ENCODE measurements at regions not wholly inside any gene's neighbourhood (a gene's known extent, or its start where the extent isn't known, plus 50 kb on each side); places are given as distances from the start of the nearest gene placed in this dataset.

DNA sequence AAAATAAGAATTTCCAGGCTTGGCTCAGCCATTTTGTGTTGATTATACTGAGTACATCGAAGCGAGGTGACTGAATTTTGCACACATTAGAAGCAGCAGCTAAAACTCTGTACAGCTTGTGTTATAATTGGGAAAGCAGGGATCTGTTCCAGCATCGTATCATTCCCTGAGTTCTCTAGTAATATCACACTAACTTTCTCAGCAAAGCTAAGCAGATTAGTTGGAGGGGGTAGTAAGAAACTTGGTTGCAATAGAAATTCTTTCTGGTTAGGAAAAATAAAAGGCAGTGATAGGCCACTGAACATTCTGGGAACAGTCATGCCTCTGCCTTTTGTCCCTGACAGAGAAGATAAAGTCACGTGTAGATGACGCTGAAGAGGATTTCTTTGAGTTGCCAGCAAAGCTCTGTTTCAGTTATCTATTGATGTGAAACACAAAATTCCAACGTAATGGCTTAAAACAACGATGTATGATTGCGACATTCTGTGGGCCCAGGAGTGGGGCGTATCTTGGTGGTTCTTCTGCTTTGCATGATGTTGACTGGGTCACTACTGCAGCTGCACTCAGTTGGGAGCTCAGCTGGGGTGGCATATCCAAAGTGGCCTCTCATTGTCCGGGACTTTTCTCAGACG lies 202.1 kb upstream of the MEX3C start:
- no peak for DNase-seq (ENCODE audit: low spot score)

- no peak for DNase-seq (ENCODE audit: low spot score)
These were observed 203.2 kb upstream of the MEX3C start for GRCh38 chr18:51400721-51401120.

DNA sequence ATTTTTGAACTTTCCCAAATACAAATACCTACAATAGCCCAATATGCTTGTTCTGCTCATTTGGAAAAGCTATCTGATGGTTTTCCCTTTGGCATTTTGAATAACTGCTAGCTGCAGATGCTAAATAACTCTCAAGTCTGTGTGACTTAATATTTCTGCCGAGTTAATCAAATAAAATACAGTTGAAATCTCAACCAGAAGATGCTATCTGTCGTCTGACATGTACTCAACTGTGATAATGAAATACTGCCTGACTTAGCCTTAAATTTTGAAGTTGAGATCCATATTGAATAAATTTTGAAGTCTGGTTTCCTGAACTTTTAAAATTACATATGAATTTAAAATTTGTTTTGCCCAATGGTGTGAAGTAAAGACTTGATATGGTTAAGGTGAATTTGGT lies 204.4 kb upstream of the MEX3C start:
- no peak for DNase-seq (ENCODE audit: low spot score)

GRCh38 chr18:51404620-51405019 lies 207.1 kb upstream of the MEX3C start:
- DNase-seq (ENCODE audit: low spot score), result no peak

GRCh38 chr18:51405683-51406477 lies 208.4 kb upstream of the MEX3C start:
- DNase-seq (ENCODE audit: low spot score), result no peak

DNA sequence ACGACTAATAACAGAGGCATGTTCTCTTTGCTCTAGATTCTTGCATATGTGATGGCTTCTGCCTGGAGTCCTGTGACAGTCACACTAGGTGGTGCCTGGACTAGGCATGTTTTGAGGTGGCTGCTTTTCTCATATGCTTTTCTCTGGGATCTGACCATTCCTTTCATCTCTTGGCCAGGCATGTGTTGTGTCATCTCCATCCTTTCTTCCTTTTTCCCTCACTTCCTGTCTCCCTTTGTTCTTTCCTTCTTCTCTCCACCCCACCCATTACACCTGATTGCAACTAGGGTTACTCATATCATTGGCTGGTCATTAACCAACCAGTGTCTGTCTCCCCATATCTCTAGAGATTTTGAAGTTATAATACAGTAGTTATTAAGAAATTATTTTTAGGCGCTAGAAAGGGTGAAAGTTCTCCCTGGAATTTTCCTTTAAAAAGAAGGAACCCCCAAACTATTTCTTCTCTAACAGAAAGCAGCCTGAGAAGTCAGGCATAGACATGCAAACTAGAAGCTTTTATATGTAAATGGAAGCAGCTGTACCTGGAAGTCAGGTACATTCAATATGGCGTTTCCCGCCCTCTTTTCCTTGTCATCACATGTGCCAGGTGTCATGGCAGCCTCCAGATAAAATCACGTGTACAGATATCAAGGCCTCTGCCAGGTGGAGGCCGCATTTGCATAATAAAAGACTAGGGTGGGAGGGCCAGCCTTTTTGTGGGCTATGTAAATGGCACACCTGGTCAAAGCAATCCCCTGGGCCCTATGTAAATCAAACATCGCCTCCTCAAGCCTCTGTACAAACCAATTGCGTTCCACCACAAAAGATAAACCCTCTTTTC lies 220.4 kb upstream of the MEX3C start:
- no peak for DNase-seq (ENCODE audit: low spot score)

GRCh38 chr18:51425475-51425874 lies 228.0 kb upstream of the MEX3C start:
- no peak for DNase-seq (ENCODE audit: low spot score)

GRCh38 chr18:51425889-51426288 lies 228.4 kb upstream of the MEX3C start:
- DNase-seq (ENCODE audit: low spot score), result no peak

DNA sequence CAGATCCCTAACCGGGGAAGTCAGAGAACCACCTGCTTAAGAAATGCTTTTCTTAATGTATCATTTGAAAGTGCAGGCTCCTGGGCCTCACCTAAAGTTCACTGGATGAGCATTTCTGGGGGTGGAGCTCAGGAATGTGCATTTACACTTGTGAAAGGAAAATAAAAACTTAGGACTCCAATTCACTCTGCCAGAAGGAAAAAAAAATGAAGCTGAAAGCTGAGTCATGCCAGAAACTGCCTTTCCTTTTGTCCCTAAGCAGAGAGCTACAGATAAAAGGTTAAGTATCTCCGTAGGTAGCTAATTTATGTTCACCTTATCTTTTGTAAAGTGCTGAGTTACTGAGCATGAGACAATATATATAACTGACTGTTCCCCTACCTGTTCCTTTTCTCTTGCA lies 229.5 kb upstream of the MEX3C start:
- DNase-seq (ENCODE audit: low spot score), result no peak

DNA sequence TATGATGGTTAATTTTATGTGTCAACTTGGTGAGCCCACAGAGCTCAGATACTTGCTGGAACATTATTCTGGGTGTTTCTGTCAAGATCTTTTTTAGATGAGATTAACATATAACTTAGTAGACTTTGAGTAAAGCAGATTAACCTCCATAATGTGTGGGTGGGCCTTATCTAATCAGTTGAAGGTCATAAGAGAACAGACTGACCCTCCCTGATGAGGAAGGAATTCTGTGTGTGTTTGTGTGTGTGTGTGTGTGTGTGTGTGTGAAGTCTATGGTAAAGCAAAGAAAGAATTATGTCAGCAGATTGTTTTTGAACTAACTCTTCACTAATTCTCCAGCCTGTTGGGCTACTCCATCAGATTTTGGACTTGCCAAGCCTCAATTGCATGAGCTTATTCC lies 232.2 kb upstream of the MEX3C start:
- DNase-seq (ENCODE audit: low spot score), result no peak

DNA sequence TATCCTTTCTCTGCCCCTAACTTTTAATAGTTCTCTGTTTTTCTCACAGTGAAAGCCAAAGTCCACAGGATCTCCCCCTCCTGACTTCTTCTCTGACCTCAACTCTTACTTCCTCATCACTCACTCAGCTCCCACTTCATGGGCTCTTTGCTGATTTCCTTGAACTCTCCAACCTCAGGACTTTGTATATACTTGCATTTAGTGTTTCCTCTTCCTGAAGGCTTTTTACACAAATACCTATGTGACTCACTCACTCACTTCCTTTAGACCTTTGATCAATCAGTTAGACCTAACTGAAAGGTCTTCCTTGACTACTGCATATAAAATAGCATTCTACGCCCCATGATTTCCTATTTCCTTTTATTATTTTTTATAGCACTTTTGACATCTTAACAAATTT lies 233.1 kb upstream of the MEX3C start:
- DNase-seq (ENCODE audit: low spot score), result no peak

GRCh38 chr18:51433296-51433695 lies 235.8 kb upstream of the MEX3C start:
- no peak for DNase-seq (ENCODE audit: low spot score)

- DNase-seq (ENCODE audit: low spot score), result no peak
These were observed 236.4 kb upstream of the MEX3C start for GRCh38 chr18:51433881-51434280.

DNA sequence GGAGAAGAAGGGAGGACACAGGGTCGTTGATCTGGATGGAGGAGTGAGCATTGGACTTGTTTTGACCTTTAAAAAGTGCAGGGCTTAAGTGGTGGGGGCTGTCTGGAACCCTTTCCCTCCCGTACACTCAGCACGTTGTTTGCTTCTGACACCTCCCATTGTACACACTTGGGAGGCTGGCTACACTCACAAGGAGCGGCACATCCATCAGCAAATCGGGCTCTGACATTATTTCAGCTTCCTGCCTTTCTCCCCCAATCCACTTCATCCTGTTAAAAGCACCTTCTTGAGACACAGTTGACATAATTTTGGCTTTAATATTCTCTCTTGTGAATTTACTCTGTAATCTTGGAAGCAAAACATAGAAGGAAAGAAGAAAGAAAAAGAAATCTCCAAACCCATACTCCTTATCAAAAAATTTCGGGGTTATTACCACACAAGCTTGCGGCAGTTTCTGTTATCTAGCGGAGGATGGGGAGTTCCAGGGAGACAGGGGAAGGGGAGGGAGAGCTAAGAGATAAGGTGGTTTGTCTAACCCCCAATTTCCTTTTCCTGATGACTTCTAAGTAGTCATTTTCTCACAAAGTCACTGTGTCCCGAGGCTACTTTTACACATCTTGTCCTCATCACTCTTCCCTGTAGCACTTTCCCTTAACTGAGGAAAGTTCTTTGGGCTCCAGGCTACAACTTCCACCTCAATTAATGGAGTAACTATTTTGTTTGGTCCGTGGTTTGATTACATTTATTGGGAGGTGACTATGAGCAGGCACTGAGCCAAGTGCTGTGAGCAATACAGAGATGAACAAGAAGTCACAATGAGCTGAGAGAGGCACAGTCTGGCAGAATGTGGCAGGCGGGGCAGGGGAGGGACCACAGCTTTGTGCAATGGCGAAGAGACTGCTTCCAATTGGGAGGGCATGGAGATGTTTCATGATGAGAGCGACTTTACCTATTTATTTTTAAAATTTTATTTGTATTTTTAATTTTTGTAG lies 240.1 kb upstream of the MEX3C start:
- DNase-seq (ENCODE audit: low spot score), result no peak

GRCh38 chr18:51438797-51439350 lies 241.4 kb upstream of the MEX3C start:
- DNase-seq (ENCODE audit: low spot score), result no peak

- no peak for DNase-seq (ENCODE audit: low spot score)
These were observed 244.5 kb upstream of the MEX3C start for GRCh38 chr18:51442012-51442411.

- DNase-seq (ENCODE audit: low spot score), result no peak
These were observed 249.2 kb upstream of the MEX3C start for GRCh38 chr18:51446571-51447210.

DNA sequence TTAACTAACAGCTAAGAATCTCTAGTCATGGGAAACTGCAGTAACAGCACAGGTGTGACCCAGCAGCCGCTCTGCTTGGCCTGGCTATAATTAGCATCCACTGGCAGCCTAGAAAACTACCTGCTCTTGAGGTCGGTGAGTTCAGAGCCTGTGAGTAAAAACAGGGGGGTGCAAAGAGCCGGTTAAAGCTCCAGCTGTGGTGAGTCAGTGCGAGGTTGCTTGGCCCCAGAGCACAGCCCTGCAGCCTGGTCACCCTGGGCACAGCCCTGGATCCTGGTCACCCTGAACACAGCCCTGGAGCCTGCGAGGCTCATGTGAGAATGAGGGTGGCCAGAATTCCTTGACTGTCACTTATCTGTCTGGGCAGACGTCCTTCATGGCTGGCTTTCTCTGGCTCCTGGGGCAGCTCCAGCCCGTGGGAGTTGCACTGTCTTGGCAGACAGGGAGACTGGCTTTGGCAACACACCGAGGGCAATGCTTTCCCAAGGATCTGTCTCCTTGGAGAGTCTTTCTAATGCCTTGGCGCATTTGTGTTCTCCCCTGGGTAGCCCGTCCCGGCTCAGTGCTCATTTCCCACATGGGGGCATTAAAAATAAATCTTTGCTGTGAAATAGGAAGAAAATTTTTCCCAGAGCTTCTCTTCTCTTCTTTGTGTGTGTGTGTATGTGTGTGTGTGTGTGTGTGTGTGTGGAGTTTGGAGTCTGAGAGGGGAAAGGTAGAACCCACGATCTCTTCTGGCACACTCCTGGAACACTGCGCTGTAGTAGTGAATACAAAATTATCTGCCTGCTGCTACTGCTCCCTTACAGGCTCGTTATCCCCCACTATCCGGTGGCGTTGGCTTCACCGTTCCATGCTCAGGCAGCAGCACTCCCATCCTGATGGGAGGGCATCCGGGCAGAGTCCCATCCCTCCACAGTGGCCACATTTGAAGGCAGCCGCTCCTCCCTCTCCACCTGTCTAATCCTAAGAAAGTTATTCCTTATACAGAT lies 250.2 kb upstream of the MEX3C start:
- no peak for DNase-seq (ENCODE audit: low spot score)

GRCh38 chr18:51448949-51449348 lies 251.5 kb upstream of the MEX3C start:
- DNase-seq (ENCODE audit: low spot score), result no peak

DNA sequence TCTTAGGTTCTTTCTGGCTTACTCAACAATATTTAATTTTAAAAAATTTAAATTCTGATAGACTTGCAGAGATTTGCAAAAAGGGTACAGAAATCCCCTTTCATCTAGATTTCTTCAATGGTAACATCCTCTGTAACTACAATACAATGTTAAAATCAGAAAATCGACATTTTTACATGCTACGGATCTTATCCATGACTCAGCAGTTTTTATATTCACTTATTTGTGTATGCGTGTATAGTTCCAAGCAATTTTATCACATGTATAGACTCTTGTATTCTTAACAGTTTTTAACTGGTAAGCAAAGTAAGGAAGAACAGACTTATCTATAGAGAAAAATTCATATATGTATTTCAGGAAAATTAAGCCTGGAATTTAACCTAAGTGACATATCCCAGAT lies 256.1 kb upstream of the MEX3C start:
- no peak for DNase-seq (ENCODE audit: low spot score)

Data from AG08395 (cell line).